ENCODE measurements at regions not wholly inside any gene's neighbourhood (a gene's known extent, or its start where the extent isn't known, plus 50 kb on each side); places are given as distances from the start of the nearest gene placed in this dataset.

DNA sequence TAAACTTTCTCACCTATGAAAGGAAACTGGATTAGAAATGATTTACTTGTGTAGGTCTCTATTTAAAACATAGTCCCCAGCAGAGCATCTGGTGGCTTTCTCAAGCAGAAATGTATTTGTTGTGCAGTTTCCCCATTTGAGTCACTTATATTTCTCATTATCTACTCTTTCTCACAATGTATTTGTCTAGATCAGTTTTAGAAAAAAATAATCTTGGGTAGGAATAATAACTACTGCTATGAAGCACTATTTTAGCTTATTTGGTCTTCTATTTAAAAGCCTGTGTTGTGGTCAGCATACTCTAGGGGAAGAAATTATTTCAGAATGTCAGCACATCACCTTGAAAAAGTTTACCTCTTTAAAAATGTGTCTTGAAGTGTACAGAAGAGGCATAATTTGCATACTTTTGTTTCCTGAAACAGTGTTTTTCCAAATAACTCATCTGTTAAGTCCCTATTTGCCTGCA, 60.9 kb upstream of the PRL start:
- ATAC-seq (no peak), DNase-seq (ENCODE audit: low read depth, low spot score) (no peak)
- Histone ChIP-seq H3K4me2 (ENCODE audit: low read length) (no peak overlapping the region), H3K9me2 (ENCODE audit: insufficient read depth) (no peaks in the 10 kb centered on the region), H3K36me3 (ENCODE audit: control insufficient read depth in 1 of 2, insufficient read depth in 2 of 2, low read length in 2 of 2) (no peaks in the 10 kb centered on the region), H3K27ac (ENCODE audit: low read depth, low read length) (no peak overlapping the region), H3K4me1 (ENCODE audit: control insufficient read depth in 1 of 2, insufficient read depth in 2 of 2, low read length in 2 of 2) (no peaks in the 10 kb centered on the region; a peak in 1 of 4 replicates), H3K9me3 (ENCODE audit: control insufficient read depth in 1 of 2, insufficient read depth in 1 of 2, low read depth in 1 of 2, low read length in 2 of 2) (no peaks in the 10 kb centered on the region), H4K20me1 (ENCODE audit: insufficient read depth) (no peaks in the 10 kb centered on the region), H3K4me3 (replicated peaks in 1 of 2; ENCODE audit: low read depth in 1 of 2, low read length in 2 of 2) (no peak overlapping the region), H3K27me3 (ENCODE audit: insufficient read depth, low read length) (no peaks in the 10 kb centered on the region), H2AFZ (ENCODE audit: low read depth, low read length, poor library complexity, severe bottlenecking) (no peak overlapping the region), H3K79me2 (ENCODE audit: insufficient read depth, low read length) (no peaks in the 10 kb centered on the region), H3K9ac (ENCODE audit: low read length) (no peak overlapping the region)
- RAD21 ChIA-PET (ENCODE audit: low non-redundant PET in 1 of 2, low total read pairs in 2 of 2, uncharacterized antibody in 2 of 2, unreplicated experiment in 2 of 2): no interaction called here
- intact Hi-C loops (cut with micrococcal nuclease): no loop called here
- BruUV-seq (replicated peaks): no TSS peak
- CTCF ChIA-PET: no interaction called here
- TF ChIP-seq, protein P1, sequence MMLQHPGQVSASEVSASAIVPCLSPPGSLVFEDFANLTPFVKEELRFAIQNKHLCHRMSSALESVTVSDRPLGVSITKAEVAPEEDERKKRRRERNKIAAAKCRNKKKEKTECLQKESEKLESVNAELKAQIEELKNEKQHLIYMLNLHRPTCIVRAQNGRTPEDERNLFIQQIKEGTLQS (IDR thresholded peaks at IDR 0.05): no peak
- POLR2A ChIA-PET: no interaction called here

DNA sequence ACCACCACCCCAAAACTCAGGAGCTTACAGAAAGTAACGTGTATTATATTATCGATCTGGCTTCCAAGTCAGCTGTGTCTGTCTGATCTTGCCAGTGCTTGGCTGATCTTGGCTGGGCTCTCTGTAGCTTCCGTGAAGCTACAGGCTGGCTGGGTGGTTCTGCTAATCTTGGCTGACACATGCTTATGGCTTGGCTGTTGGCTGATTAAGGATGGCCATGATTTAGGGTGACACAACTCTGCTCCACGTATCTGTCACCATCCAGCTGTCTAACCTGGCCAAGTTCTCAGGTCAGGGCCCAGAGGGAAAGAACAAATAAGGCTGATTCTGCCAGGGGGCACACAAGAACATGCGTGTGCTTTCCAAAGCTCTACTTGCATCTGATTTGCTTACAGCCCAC, 64.7 kb upstream of the PRL start:
- Histone ChIP-seq H3K36me3 (ENCODE audit: control insufficient read depth in 1 of 2, insufficient read depth in 2 of 2, low read length in 2 of 2) (no peaks in the 10 kb centered on the region), H2AFZ (ENCODE audit: low read depth, low read length, poor library complexity, severe bottlenecking) (no peak overlapping the region), H3K9me2 (ENCODE audit: insufficient read depth) (no peaks in the 10 kb centered on the region), H3K27me3 (ENCODE audit: insufficient read depth, low read length) (no peaks in the 10 kb centered on the region), H3K27ac (ENCODE audit: low read depth, low read length) (no peak overlapping the region), H3K4me1 (ENCODE audit: control insufficient read depth in 1 of 2, insufficient read depth in 2 of 2, low read length in 2 of 2) (no peaks in the 10 kb centered on the region; a peak in 1 of 4 replicates), H3K9ac (ENCODE audit: low read length) (no peak overlapping the region), H4K20me1 (ENCODE audit: insufficient read depth) (no peaks in the 10 kb centered on the region), H3K4me2 (ENCODE audit: low read length) (no peak overlapping the region), H3K9me3 (ENCODE audit: control insufficient read depth in 1 of 2, insufficient read depth in 1 of 2, low read depth in 1 of 2, low read length in 2 of 2) (no peaks in the 10 kb centered on the region), H3K4me3 (replicated peaks in 1 of 2; ENCODE audit: low read depth in 1 of 2, low read length in 2 of 2) (no peak overlapping the region), H3K79me2 (ENCODE audit: insufficient read depth, low read length) (no peaks in the 10 kb centered on the region)
- intact Hi-C loops (cut with micrococcal nuclease): no loop called here
- BruUV-seq (replicated peaks): no TSS peak
- POLR2A ChIA-PET: no interaction called here
- DNase-seq (ENCODE audit: low read depth, low spot score): no peak
- RAD21 ChIA-PET (ENCODE audit: low non-redundant PET in 1 of 2, low total read pairs in 2 of 2, uncharacterized antibody in 2 of 2, unreplicated experiment in 2 of 2): interaction anchor here in 1 of 2 experiments (0.6 kb wide), 1 partner anchor 25 kb away, joined by 3 read pairs; no protein-coding TSS in a partner anchor
- TF ChIP-seq, protein P2, sequence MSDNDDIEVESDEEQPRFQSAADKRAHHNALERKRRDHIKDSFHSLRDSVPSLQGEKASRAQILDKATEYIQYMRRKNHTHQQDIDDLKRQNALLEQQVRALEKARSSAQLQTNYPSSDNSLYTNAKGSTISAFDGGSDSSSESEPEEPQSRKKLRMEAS (IDR thresholded peaks at IDR 0.05): no peak
- TF ChIP-seq POLR2A (IDR thresholded peaks at IDR 0.05; ENCODE audit: borderline replicate concordance, extremely low read depth, insufficient read depth, insufficient read length) (no peak), JUND (IDR thresholded peaks at IDR 0.05) (no peak), POLR2AphosphoS5 (IDR thresholded peaks at IDR 0.05; ENCODE audit: low read depth, low read length) (no peak), SRF (IDR thresholded peaks at IDR 0.05; ENCODE audit: low read depth) (no peak)
- TF ChIP-seq, protein P1 (IDR thresholded peaks at IDR 0.05): no peak
- TF ChIP-seq, protein P3, sequence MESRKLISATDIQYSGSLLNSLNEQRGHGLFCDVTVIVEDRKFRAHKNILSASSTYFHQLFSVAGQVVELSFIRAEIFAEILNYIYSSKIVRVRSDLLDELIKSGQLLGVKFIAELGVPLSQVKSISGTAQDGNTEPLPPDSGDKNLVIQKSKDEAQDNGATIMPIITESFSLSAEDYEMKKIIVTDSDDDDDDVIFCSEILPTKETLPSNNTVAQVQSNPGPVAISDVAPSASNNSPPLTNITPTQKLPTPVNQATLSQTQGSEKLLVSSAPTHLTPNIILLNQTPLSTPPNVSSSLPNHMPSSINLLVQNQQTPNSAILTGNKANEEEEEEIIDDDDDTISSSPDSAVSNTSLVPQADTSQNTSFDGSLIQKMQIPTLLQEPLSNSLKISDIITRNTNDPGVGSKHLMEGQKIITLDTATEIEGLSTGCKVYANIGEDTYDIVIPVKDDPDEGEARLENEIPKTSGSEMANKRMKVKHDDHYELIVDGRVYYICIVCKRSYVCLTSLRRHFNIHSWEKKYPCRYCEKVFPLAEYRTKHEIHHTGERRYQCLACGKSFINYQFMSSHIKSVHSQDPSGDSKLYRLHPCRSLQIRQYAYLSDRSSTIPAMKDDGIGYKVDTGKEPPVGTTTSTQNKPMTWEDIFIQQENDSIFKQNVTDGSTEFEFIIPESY (IDR thresholded peaks at IDR 0.05; ENCODE audit: extremely low read depth, insufficient replicate concordance, low read length): no peak
- no peak for ATAC-seq
- CTCF ChIA-PET: no interaction called here

Data from HCT116 (cell line).